Choroid plexus epithelial cell (primary cell): ENCODE measurements at regions not wholly inside any gene's neighbourhood (a gene's known extent, or its start where the extent isn't known, plus 50 kb on each side); places are given as distances from the start of the nearest gene placed in this dataset.

Source experiments
- DNase-seq: peaks from one replicate; pipeline ENCODE4 v3.0.0-alpha.2; 2010; ENCODE audit warnings: low read depth
- H3K4me3 ChIP-seq: 2 replicates; pipeline ENCODE4 v1.5.1; 2011; ENCODE audit warnings: low read depth, mild to moderate bottlenecking, control low read depth, low read length, moderate library complexity
- CTCF ChIP-seq: conservative IDR thresholded peaks from 2 replicates; pipeline ENCODE4 v1.5.1; 2011; ENCODE audit warnings: low read depth, mild to moderate bottlenecking, control low read depth, inconsistent platforms, low read length, moderate library complexity

GRCh38 chr5:118257066-118257465, 731.3 kb downstream of the DTWD2 start:
- H3K4me3 ChIP-seq, result no peak overlapping the region
- no peak for DNase-seq
- TF ChIP-seq CTCF, result no peak

- no peak for DNase-seq
- TF ChIP-seq CTCF, result no peak
These were observed 734.9 kb downstream of the DTWD2 start for GRCh38 chr5:118253225-118254061.

GRCh38 chr5:118249386-118249785, 739.0 kb downstream of the DTWD2 start:
- TF ChIP-seq CTCF, result no peak
- no peak overlapping the region for H3K4me3 ChIP-seq
- no peak for DNase-seq

More at GRCh38 chr5:118253225-118254061, 734.9 kb downstream of the DTWD2 start:
- H3K4me3 ChIP-seq, result no peak overlapping the region

DNA sequence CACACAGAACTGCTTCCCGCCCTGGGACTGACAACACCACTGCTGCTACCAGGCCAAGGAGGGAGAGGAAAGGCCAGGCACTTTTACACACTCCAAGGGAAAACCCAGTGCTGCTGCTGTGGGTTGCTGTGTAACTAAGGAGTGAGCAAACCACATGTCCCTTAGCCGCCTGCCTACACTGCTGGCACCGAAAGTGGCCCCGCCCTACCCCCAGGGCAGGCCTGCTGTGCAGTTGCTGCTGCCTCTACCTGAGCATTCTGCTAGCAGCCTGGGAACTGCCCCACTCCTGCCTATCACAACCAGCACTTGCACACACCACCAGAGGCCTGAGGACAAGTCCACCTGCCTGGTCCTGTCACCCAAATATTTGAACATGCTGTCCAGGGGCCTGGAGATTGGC, 740.9 kb downstream of the DTWD2 start:
- no peak for TF ChIP-seq CTCF
- H3K4me3 ChIP-seq, result no peak overlapping the region
- DNase-seq, result no peak

- DNase-seq, result no peak
- no peak overlapping the region for H3K4me3 ChIP-seq
- TF ChIP-seq CTCF, result no peak
These were observed 744.7 kb downstream of the DTWD2 start for GRCh38 chr5:118243613-118244012.

DNA sequence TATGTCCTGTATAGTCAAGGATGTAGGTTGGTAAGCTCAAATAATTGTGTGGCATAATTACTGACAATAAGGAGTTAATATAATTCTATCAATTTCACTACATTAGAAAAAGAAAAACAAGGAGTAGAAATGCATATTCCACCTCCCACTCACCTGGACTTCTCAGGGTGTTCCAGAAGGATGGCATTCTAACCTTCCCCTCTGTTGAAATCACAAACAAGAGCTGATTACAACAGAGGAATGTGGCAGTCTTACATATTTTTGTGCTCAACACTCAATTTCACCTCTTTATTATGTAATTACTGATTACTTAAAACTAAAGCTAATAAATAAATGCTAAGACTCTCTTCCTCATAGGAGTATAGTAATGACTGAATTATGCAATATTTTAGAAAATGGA, 745.3 kb downstream of the DTWD2 start:
- no peak for TF ChIP-seq CTCF
- H3K4me3 ChIP-seq, result no peak overlapping the region
- no peak for DNase-seq

DNA sequence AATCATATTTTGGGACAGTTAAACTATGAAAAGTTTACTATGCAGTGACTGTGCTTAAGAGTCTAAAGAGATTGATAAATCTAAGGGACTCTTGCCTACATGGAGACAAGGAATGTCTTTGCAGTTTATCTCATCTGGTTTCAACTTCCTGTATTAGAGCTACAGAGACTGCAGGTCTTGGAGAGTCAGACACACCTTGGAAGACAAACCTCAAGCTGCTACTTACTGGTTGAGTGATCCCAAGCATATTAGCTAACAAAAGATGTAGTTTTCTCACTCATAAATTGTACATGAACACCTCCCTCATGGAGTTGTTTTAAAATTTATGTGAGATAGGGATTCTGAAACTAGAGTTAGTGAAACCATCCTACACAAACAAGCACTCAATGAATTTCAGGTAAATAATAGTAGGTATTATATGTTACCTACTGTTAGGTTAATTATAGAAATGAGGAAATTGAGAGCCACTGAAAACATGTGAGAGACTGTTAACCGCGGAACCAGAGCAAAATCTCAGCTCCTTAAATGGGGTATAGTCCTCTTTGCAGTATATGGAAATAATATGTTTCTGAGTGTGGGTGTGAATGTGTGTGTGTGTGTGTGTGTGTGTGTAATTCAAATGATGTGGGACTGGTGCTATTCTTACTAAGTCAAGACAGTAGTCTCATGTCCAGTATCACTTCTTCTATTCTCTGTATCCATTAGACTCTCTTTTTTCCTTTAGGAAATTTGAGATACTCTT, 752.1 kb downstream of the DTWD2 start:
- H3K4me3 ChIP-seq, result no peak overlapping the region
- TF ChIP-seq CTCF, result no peak
- DNase-seq, result no peak
